Omental fat pad (tissue), 3 donors: ENCODE measurements at regions not wholly inside any gene's neighbourhood (a gene's known extent, or its start where the extent isn't known, plus 50 kb on each side); places are given as distances from the start of the nearest gene placed in this dataset.
"Not testable (repeated sequence)": the region's sequence is repeated elsewhere in the genome, so short reads cannot be mapped to it uniquely, and the experiment has no call there.

Experiments
- ATAC-seq: fragments of 150-250 bp; one replicate; pipeline ENCODE4 v1.9.1; 2016; ENCODE audit warnings: mild to moderate bottlenecking, moderate library complexity; ENCODE audit not compliant: low FRiP score
- DNase-seq: peaks from one replicate; pipeline ENCODE4 v3.0.0-alpha.2; 2019; ENCODE audit warnings: low spot score
- CTCF ChIP-seq, 3 donors: fragments of 450-650 bp; IDR thresholded peaks; one replicate each; pipeline ENCODE4 v1.5.1; 2016 to 2017; ENCODE audit warnings: antibody characterized with exemption in 3 of 3, mild to moderate bottlenecking in 3 of 3, moderate library complexity in 2 of 3

- DNase-seq (no peak), ATAC-seq (no peak)
- no peak for TF ChIP-seq CTCF (IDR thresholded peaks at IDR 0.05)
Observed at GRCh38 chr11:23604966-23605365, 744.7 kb upstream of the CCDC179 start.

GRCh38 chr11:23606191-23606590, 745.9 kb upstream of the CCDC179 start:
- no peak for DNase-seq
- TF ChIP-seq CTCF (IDR thresholded peaks at IDR 0.05) = no peak
- ATAC-seq = no peak

GRCh38 chr11:23611726-23612125, 751.5 kb upstream of the CCDC179 start:
- DNase-seq (no peak), ATAC-seq (no peak)
- TF ChIP-seq CTCF (IDR thresholded peaks at IDR 0.05) = no peak

GRCh38 chr11:23620617-23621016, 760.3 kb upstream of the CCDC179 start:
- ATAC-seq (no peak), DNase-seq (no peak)
- TF ChIP-seq CTCF (IDR thresholded peaks at IDR 0.05) = no peak

- TF ChIP-seq CTCF (IDR thresholded peaks at IDR 0.05) = no peak
- no peak for ATAC-seq
- no peak for DNase-seq
Observed at GRCh38 chr11:23632293-23632692, 772.0 kb upstream of the CCDC179 start.

GRCh38 chr11:23644443-23644842, 784.2 kb upstream of the CCDC179 start:
- no peak for TF ChIP-seq CTCF (IDR thresholded peaks at IDR 0.05)
- no peak for DNase-seq
- no peak for ATAC-seq

GRCh38 chr11:23652336-23652735, 792.1 kb upstream of the CCDC179 start:
- ATAC-seq, DNase-seq: not testable (repeated sequence)

- DNase-seq (no peak), ATAC-seq (no peak)
- TF ChIP-seq CTCF (IDR thresholded peaks at IDR 0.05) = no peak
Observed at GRCh38 chr11:23653071-23653675, 792.9 kb upstream of the CCDC179 start.
